GM20431 (cell line): ENCODE measurements at regions not wholly inside any gene's neighbourhood (a gene's known extent, or its start where the extent isn't known, plus 50 kb on each side); places are given as distances from the start of the nearest gene placed in this dataset.
"Not testable (repeated sequence)": the region's sequence is repeated elsewhere in the genome, so short reads cannot be mapped to it uniquely, and the experiment has no call there.

Source experiments
- in situ Hi-C: fragments of 300-500 bp; cut with MseI, MboI; formaldehyde crosslinking; loops from one replicate; pipeline ENCODE4 v1.15.0; 2020; ENCODE audit warnings: low sequenced_read_pairs; ENCODE audit not compliant: unreplicated experiment

GRCh38 chr7:98724591-98724990 lies 107.5 kb downstream of the NPTX2 start:
- in situ Hi-C loops, result no loop called here

DNA sequence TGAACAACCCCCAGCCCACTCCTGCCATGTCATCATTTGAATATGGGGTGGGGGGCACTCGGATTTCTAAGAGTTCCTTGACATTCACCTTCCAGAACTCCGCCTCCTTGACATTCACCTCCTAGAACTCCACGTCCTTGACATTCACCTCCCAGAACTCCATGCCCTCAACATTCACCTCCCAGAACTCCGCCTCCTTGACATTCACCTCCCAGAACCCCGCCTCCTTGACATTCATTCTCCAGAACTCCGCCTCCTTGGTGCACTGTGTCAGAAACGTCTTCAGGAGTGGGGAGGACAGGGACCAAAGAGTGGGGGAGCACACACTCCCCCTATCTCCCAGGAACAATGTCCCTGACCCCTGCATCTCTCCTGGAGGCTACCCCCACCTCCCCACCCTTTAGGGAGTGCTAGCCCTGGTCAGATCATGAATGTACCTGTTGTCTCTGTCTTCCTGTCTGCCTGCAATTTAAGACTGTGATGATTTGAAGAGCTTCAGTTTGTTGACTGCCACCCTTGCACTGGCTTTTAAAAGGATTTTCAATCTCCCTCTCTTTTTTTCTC lies 110.1 kb downstream of the NPTX2 start:
- in situ Hi-C loops, result no loop called here

DNA sequence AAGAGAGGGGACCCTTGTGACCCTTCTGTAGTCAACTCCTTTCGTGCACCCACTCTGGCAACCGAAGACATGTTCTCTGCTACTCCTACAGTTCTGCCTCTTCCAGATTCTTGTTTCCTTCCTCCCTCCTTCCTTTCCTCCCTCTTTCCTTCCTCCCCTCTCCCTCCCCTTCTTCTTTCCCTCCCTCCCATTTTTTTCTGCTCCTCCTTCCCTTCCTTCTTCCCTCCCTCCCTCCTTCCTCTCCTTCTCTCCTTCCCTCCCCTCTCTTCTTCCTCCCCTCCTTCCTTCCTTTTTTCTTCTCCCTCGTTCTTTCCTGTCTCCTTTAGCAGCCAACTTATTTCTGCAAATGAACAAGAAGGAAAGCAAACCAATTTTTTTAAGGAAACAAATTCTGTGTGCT lies 111.5 kb downstream of the NPTX2 start:
- in situ Hi-C loops, result no loop called here

GRCh38 chr7:98729121-98729520 lies 112.0 kb downstream of the NPTX2 start:
- in situ Hi-C loops, result no loop called here

GRCh38 chr7:98730326-98730725 lies 113.2 kb downstream of the NPTX2 start:
- in situ Hi-C loops, result no loop called here

DNA sequence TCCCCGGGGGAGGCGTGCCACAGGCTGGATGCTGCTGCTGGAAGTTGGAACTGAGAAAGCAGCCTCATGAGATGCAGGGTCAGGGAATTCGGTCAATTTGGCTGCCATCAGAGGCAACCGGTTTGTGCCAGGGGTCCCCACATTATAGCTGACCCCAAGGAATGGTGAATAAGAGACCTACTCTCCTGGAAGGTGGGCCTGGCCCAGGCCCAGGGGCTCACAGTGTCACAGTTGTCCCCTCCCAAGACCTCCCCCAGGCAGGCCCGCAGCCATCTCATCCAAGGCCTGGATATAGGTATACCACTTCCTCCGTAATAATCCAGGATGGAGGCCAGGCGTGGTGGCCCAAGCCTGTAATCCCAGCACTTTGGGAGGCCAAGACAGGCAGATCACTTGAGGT lies 114.6 kb downstream of the NPTX2 start:
- in situ Hi-C loops, result no loop called here

GRCh38 chr7:98733036-98733435 lies 116.0 kb downstream of the NPTX2 start:
- in situ Hi-C loops, result no loop called here

- in situ Hi-C loops, result no loop called here
Measured at GRCh38 chr7:98735801-98736200, 118.7 kb downstream of the NPTX2 start.

DNA sequence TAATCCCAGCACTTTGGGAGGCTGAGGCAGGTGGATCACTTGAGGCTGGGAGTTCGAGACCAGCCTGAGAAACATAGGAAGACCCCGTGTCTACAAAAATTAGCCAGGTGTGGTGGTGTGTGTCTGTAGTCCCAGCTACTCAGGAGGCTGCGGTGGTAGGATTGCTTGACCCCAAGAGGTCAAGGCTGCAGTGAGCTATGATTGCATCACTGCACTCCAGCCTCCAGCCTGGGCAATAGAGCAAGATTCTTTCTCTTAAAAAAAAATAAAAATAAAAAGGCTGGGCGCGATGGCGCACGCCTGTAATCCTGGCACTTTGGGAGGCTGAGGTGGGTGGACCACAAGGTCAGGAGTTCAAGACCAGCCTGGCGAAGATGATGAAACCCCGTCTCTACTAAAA lies 119.4 kb downstream of the NPTX2 start:
- in situ Hi-C loops, result not testable (repeated sequence)

- in situ Hi-C loops, result no loop called here
Measured at GRCh38 chr7:98737176-98737575, 120.1 kb downstream of the NPTX2 start.

GRCh38 chr7:98740643-98741042 lies 123.6 kb downstream of the NPTX2 start:
- in situ Hi-C loops, result loop anchor here (10.0 kb wide), 2 partner anchors 94 to 306 kb away; no protein-coding TSS in a partner anchor

DNA sequence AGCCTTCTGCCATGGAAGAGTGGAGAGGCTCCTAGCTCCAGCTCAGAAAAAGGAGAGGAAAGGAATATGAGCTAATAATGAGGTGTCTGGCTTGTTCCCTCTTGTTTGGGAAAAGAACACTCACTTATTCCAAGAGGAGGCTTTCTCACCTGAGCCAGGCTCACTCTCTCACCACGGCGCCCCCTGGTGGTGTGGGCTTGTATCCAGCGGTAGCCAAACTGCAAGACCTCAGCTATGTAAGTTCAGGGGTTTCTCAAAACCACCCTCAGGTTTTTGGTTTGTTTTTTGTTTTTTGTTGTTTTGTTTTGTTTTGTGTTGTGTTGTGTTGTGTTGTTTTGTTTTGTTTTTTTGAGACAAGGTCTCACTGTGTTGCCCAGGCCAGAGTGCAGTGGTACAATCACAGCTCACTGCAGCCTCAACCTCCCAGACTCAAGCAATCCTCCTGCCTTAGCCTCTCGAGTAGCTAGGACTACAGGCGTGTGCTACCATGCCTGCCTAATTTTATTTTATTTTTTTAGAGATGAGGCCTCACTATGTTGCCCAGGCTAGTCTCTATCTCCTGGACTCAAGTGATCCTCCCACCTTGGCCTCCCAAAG lies 124.0 kb downstream of the TMEM130 start:
- in situ Hi-C loops, result loop anchor here (10.0 kb wide), 2 partner anchors 89 to 311 kb away; no protein-coding TSS in a partner anchor

DNA sequence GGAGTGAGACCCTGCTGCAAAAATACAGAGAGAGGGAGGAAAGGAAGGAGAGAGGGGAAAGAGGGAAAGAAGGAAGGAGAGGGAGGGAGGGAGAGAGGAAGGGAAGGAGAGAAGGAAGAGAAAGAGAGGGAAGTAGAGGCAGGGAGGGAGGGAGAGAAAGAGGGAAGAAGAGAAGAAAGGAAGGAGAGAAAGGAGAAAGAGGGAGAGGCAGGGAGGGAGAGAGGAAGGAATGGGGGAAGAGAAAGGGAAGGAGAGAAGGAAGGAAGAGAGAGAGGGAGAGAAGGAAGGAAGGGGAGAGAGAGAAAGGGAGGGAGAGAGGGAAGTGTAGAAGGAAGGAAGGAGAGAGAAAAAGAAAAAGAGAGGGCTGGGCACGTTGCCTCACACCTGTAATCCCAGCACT lies 121.7 kb downstream of the TMEM130 start:
- in situ Hi-C loops, result loop anchor here (10.0 kb wide), 2 partner anchors 87 to 313 kb away; no protein-coding TSS in a partner anchor

DNA sequence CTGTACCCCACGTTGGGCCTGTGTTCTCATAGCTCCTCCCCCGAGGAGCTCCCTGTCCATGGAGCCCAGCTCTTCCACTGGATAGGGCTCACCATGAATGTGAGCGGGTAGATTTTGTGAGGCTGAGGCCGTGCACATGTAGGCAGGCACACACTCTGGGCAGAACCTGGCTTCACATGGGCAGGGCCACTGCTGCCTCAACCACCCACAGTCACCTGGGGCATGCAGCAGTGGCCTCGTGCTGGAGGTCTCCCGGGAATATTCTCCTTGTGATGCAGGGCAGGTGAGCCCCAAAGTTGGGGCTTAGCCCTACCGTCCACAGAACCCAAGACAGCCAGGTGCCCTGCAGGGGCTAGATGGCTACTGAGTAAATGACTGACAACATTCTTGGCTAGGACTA lies 116.6 kb downstream of the TMEM130 start:
- in situ Hi-C loops, result no loop called here

- in situ Hi-C loops, result no loop called here
Measured at GRCh38 chr7:98753989-98754479, 115.8 kb downstream of the TMEM130 start.

GRCh38 chr7:98755138-98755898 lies 114.5 kb downstream of the TMEM130 start:
- in situ Hi-C loops, result no loop called here

- in situ Hi-C loops, result no loop called here
Measured at GRCh38 chr7:98758157-98758556, 111.7 kb downstream of the TMEM130 start.

DNA sequence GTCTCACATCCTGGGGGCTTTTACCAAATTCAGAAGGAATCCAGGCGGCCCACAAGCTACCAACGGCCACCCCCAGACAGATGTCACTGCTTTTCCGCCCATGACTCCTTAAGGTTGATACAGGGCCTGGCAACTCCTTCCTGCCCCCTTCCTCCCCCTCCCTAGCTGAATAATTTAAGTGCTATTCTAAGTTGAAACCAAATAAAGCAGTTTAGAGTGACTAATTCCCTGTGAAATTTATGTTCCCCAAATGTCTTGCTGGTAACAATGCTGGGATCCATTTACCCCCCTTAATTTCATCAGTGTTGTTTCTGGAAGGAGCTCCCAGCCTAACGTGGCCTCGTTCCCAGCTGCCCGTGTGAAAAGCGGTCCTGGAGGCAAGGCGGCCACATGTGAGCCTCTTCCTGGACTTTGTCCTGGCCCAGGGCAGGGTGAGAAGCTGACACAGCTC lies 109.6 kb downstream of the TMEM130 start:
- in situ Hi-C loops, result no loop called here

- in situ Hi-C loops, result no loop called here
Measured at GRCh38 chr7:98761225-98761624, 108.6 kb downstream of the TMEM130 start.

DNA sequence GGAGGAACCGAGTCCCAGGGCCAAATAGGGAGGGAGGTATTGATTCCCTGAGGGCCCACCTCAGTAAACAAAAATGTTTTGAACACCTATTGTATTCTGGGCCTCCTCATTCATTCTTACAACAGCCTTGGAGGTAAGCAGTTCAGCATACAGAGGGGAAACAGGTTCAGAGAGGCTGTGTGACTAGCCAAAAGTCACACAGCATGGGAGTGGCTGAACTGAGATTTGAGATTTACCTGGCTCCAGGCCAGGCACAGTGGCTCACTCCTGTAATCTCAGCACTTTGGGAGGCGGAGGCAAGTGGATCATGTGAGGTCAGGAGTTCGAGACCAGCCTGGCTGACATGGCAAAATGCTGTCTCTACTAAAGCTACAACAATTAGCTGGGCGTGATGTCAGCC lies 107.2 kb downstream of the TMEM130 start:
- in situ Hi-C loops, result no loop called here

GRCh38 chr7:98763441-98763840 lies 106.4 kb downstream of the TMEM130 start:
- in situ Hi-C loops, result no loop called here
